HEK293 (cell line): ENCODE measurements at regions not wholly inside any gene's neighbourhood (a gene's known extent, or its start where the extent isn't known, plus 50 kb on each side); places are given as distances from the start of the nearest gene placed in this dataset.

Experiments
- CTCF ChIA-PET: fragments of 350-600 bp; formaldehyde crosslinking; extraction: SDS; loops from one replicate; lab custom pipeline; 2021; ENCODE audit warnings: antibody characterized with exemption; lab: Yijun Ruan, JAX
- POLR2A ChIA-PET: fragments of 300-600 bp; formaldehyde crosslinking; extraction: SDS; loops from one replicate; lab custom pipeline; 2020; ENCODE audit warnings: antibody characterized with exemption, inconsistent platforms; lab: Yijun Ruan, JAX
- H3K27ac ChIP-seq: fragments of 200-500 bp; sonication (Bioruptor generic); 2 replicates; pipeline ENCODE4 v1.5.1; 2014; ENCODE audit warnings: low read depth, low read length, control low read depth, inconsistent platforms; ENCODE audit errors: extremely low read depth
- H3K36me3 ChIP-seq, 2 experiments: fragments of 200-500 bp in 1 of 2; sonication (Bioruptor generic) in 1 of 2; 1 replicate in 1 of 2; 2 replicates in 1 of 2; pipeline ENCODE4 v1.5.1; 2014 to 2017; ENCODE audit warnings: inconsistent platforms in 2 of 2, low read length in 2 of 2; ENCODE audit not compliant: control insufficient read depth in 2 of 2, insufficient read depth in 1 of 2
- H3K4me1 ChIP-seq: fragments of 200-500 bp; sonication (Bioruptor generic); 2 replicates; pipeline ENCODE4 v1.5.1; 2014; ENCODE audit warnings: mild to moderate bottlenecking, low read length, inconsistent platforms; ENCODE audit not compliant: control insufficient read depth, insufficient read depth
- H3K4me3 ChIP-seq: 2 replicates; pipeline ENCODE4 v1.5.1; 2011; ENCODE audit warnings: low read depth, mild to moderate bottlenecking, control low read depth, low read length, moderate library complexity
- H3K9me3 ChIP-seq: fragments of 200-500 bp; sonication (Bioruptor generic); 2 replicates; pipeline ENCODE4 v1.5.1; 2014; ENCODE audit warnings: low read depth, low read length, inconsistent platforms; ENCODE audit not compliant: control insufficient read depth, insufficient read depth
- HOXC10 ChIP-seq: sonication (generic); formaldehyde crosslinking; IDR thresholded peaks from 2 replicates; pipeline ENCODE4 v1.8.1; 2023; ENCODE audit warnings: mild to moderate bottlenecking, missing genetic modification reagents
- TRIM28 ChIP-seq: IDR thresholded peaks from 2 replicates; pipeline ENCODE4 v1.6.1; 2011; ENCODE audit warnings: low read length, control low read depth, borderline replicate concordance
- YY1 ChIP-seq: fragments of 450-650 bp; formaldehyde crosslinking; IDR thresholded peaks from 2 replicates; pipeline ENCODE4 v1.5.1; 2018; ENCODE audit warnings: missing biosample characterization, missing genetic modification characterization
- ZBTB1 ChIP-seq: fragments of 450-650 bp; formaldehyde crosslinking; IDR thresholded peaks from 2 replicates; pipeline ENCODE4 v1.5.1; 2016; ENCODE audit warnings: missing biosample characterization, missing genetic modification characterization
- ZNF140 ChIP-seq: fragments of 450-650 bp; formaldehyde crosslinking; IDR thresholded peaks from 2 replicates; pipeline ENCODE4 v1.5.1; 2016; ENCODE audit warnings: missing biosample characterization, missing genetic modification characterization
- ZNF146 ChIP-seq: fragments of 450-650 bp; formaldehyde crosslinking; IDR thresholded peaks from 2 replicates; pipeline ENCODE4 v1.5.1; 2016; ENCODE audit warnings: missing biosample characterization, missing genetic modification characterization
- ZNF19 ChIP-seq: fragments of 450-650 bp; formaldehyde crosslinking; IDR thresholded peaks from 2 replicates; pipeline ENCODE4; 2016; ENCODE audit warnings: missing biosample characterization, missing genetic modification characterization, low read depth
- ZNF2 ChIP-seq: fragments of 450-650 bp; formaldehyde crosslinking; IDR thresholded peaks from 2 replicates; pipeline ENCODE4 v1.5.1; 2016; ENCODE audit warnings: missing biosample characterization, missing genetic modification characterization
- ZNF214 ChIP-seq: fragments of 450-650 bp; formaldehyde crosslinking; IDR thresholded peaks from 2 replicates; pipeline ENCODE4 v1.5.1; 2017; ENCODE audit warnings: missing biosample characterization, mild to moderate bottlenecking, missing genetic modification characterization, borderline replicate concordance
- ZNF311 ChIP-seq: fragments of 450-650 bp; formaldehyde crosslinking; IDR thresholded peaks from 2 replicates; pipeline ENCODE4 v1.5.1; 2017; ENCODE audit warnings: missing biosample characterization, missing genetic modification characterization, borderline replicate concordance
- ZNF324 ChIP-seq: fragments of 450-650 bp; formaldehyde crosslinking; IDR thresholded peaks from 2 replicates; pipeline ENCODE4 v1.5.1; 2016; ENCODE audit warnings: missing biosample characterization, missing genetic modification characterization
- ZNF335 ChIP-seq: fragments of 450-650 bp; formaldehyde crosslinking; conservative IDR thresholded peaks from 2 replicates; pipeline ENCODE4 v1.5.1; 2016; ENCODE audit warnings: missing biosample characterization, missing genetic modification characterization
- ZNF366 ChIP-seq: fragments of 450-650 bp; formaldehyde crosslinking; conservative IDR thresholded peaks from 2 replicates; pipeline ENCODE4 v1.5.1; 2016; ENCODE audit warnings: missing biosample characterization, missing genetic modification characterization
- ZNF404 ChIP-seq: fragments of 450-650 bp; formaldehyde crosslinking; IDR thresholded peaks from 2 replicates; pipeline ENCODE4 v1.5.1; 2017; ENCODE audit warnings: missing biosample characterization, missing genetic modification characterization
- ZNF433 ChIP-seq: fragments of 450-650 bp; formaldehyde crosslinking; IDR thresholded peaks from 2 replicates; pipeline ENCODE4 v1.5.1; 2016; ENCODE audit warnings: missing biosample characterization, missing genetic modification characterization, low read depth
- ZNF510 ChIP-seq: fragments of 450-650 bp; formaldehyde crosslinking; IDR thresholded peaks from 2 replicates; pipeline ENCODE4 v1.5.1; 2018; ENCODE audit warnings: mild to moderate bottlenecking, missing genetic modification characterization, missing biosample characterization; ENCODE audit not compliant: insufficient replicate concordance
- ZNF530 ChIP-seq: fragments of 450-650 bp; formaldehyde crosslinking; IDR thresholded peaks from 2 replicates; pipeline ENCODE4 v1.5.1; 2016; ENCODE audit warnings: low read depth, missing biosample characterization, missing genetic modification characterization
- ZNF560 ChIP-seq: fragments of 450-650 bp; formaldehyde crosslinking; IDR thresholded peaks from 2 replicates; pipeline ENCODE4 v1.5.1; 2017; ENCODE audit warnings: missing biosample characterization, missing genetic modification characterization, borderline replicate concordance
- ZNF626 ChIP-seq: fragments of 450-650 bp; sonication (Bioruptor Pico); formaldehyde crosslinking; IDR thresholded peaks from 2 replicates; pipeline ENCODE4 v1.5.1; 2018; ENCODE audit warnings: missing biosample characterization, missing genetic modification characterization, inconsistent platforms
- ZNF654 ChIP-seq: fragments of 450-650 bp; formaldehyde crosslinking; IDR thresholded peaks from 2 replicates; pipeline ENCODE4 v1.5.1; 2016; ENCODE audit warnings: low read depth, missing biosample characterization, missing genetic modification characterization
- ZNF660 ChIP-seq: fragments of 450-650 bp; IDR thresholded peaks from 2 replicates; pipeline ENCODE4 v1.5.1; 2018; ENCODE audit warnings: missing biosample characterization, mild to moderate bottlenecking, missing genetic modification characterization
- ZNF701 ChIP-seq: fragments of 450-650 bp; formaldehyde crosslinking; IDR thresholded peaks from 2 replicates; pipeline ENCODE4 v1.5.1; 2016; ENCODE audit warnings: missing biosample characterization, missing genetic modification characterization
- ZNF76 ChIP-seq: fragments of 450-650 bp; formaldehyde crosslinking; IDR thresholded peaks from 2 replicates; pipeline ENCODE4; 2016; ENCODE audit warnings: low read depth, missing biosample characterization, missing genetic modification characterization, borderline replicate concordance
- ZNF776 ChIP-seq: fragments of 450-650 bp; formaldehyde crosslinking; IDR thresholded peaks from 2 replicates; pipeline ENCODE4 v1.5.0; 2017; ENCODE audit warnings: missing biosample characterization, missing genetic modification characterization, borderline replicate concordance
- TF ChIP-seq, protein P1 (sequence below): fragments of 450-650 bp; formaldehyde crosslinking; IDR thresholded peaks from 2 replicates; pipeline ENCODE4 v1.5.1; 2016; ENCODE audit warnings: missing biosample characterization, missing genetic modification characterization
- TF ChIP-seq, protein P2 (sequence below): fragments of 450-650 bp; formaldehyde crosslinking; IDR thresholded peaks from 2 replicates; pipeline ENCODE4 v1.5.1; 2017; ENCODE audit warnings: missing biosample characterization, missing genetic modification characterization
- TF ChIP-seq, protein P3 (sequence below): fragments of 450-650 bp; formaldehyde crosslinking; conservative IDR thresholded peaks from 2 replicates; pipeline ENCODE4 v1.5.1; 2016; ENCODE audit warnings: low read depth, missing biosample characterization, missing genetic modification characterization
- TF ChIP-seq, protein P4 (sequence below): fragments of 450-650 bp; formaldehyde crosslinking; IDR thresholded peaks from 2 replicates; pipeline ENCODE4 v1.5.1; 2016; ENCODE audit warnings: missing biosample characterization, missing genetic modification characterization

DNA sequence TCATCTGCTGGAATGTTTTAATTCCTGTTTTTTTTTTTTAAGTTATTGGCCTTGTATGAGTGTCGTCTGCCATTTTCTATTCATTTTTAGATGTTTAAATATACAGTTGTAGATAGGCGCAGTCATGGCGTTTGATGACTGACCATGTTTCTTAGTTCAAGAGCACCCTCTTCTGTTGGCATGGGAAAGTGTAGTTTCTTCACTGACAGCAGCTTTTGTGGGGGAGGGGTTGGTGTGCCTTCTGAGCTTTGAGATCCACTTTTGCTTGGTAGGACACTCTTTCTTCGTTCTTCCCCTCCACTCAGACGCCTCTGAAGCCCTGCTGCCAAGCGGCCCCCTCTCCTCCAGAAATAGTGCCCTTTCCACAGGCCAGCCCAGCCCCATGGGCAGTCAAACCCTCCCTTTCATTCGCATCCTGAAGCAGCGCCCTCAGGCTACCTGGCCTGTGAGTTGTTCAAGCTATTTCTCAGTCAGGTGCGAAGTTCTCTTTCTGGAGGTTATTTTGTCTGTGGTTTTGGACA lies 492.0 kb downstream of the TNS1 start (continued):
- no peak for TF ChIP-seq ZNF366 (tag by site-specific recombination)
- TF ChIP-seq ZNF626 (tag by site-specific recombination), result no peak
- peak; percentile 59 for TF ChIP-seq YY1 (tag by site-specific recombination)
- 0 out of 2 replicates have a peak, but pooled peaks have one; percentile 26 for TF ChIP-seq TRIM28
- TF ChIP-seq, protein P1, sequence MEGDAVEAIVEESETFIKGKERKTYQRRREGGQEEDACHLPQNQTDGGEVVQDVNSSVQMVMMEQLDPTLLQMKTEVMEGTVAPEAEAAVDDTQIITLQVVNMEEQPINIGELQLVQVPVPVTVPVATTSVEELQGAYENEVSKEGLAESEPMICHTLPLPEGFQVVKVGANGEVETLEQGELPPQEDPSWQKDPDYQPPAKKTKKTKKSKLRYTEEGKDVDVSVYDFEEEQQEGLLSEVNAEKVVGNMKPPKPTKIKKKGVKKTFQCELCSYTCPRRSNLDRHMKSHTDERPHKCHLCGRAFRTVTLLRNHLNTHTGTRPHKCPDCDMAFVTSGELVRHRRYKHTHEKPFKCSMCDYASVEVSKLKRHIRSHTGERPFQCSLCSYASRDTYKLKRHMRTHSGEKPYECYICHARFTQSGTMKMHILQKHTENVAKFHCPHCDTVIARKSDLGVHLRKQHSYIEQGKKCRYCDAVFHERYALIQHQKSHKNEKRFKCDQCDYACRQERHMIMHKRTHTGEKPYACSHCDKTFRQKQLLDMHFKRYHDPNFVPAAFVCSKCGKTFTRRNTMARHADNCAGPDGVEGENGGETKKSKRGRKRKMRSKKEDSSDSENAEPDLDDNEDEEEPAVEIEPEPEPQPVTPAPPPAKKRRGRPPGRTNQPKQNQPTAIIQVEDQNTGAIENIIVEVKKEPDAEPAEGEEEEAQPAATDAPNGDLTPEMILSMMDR (tag by site-specific recombination), result peak; percentile 89
- TF ChIP-seq ZNF2 (tag by site-specific recombination), result peak; percentile 31; the same call in 1 of the 2 replicates
- TF ChIP-seq, protein P2, sequence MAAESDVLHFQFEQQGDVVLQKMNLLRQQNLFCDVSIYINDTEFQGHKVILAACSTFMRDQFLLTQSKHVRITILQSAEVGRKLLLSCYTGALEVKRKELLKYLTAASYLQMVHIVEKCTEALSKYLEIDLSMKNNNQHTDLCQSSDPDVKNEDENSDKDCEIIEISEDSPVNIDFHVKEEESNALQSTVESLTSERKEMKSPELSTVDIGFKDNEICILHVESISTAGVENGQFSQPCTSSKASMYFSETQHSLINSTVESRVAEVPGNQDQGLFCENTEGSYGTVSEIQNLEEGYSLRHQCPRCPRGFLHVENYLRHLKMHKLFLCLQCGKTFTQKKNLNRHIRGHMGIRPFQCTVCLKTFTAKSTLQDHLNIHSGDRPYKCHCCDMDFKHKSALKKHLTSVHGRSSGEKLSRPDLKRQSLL (tag by site-specific recombination), result no peak
- TF ChIP-seq ZNF140 (tag by site-specific recombination), result no peak
- no peak for TF ChIP-seq ZNF776 (tag by site-specific recombination)
- no peak for TF ChIP-seq ZBTB1
- TF ChIP-seq ZNF654 (tag by site-specific recombination), result peak; percentile 92
- no peak for TF ChIP-seq ZNF701 (tag by site-specific recombination)
- TF ChIP-seq, protein P3, sequence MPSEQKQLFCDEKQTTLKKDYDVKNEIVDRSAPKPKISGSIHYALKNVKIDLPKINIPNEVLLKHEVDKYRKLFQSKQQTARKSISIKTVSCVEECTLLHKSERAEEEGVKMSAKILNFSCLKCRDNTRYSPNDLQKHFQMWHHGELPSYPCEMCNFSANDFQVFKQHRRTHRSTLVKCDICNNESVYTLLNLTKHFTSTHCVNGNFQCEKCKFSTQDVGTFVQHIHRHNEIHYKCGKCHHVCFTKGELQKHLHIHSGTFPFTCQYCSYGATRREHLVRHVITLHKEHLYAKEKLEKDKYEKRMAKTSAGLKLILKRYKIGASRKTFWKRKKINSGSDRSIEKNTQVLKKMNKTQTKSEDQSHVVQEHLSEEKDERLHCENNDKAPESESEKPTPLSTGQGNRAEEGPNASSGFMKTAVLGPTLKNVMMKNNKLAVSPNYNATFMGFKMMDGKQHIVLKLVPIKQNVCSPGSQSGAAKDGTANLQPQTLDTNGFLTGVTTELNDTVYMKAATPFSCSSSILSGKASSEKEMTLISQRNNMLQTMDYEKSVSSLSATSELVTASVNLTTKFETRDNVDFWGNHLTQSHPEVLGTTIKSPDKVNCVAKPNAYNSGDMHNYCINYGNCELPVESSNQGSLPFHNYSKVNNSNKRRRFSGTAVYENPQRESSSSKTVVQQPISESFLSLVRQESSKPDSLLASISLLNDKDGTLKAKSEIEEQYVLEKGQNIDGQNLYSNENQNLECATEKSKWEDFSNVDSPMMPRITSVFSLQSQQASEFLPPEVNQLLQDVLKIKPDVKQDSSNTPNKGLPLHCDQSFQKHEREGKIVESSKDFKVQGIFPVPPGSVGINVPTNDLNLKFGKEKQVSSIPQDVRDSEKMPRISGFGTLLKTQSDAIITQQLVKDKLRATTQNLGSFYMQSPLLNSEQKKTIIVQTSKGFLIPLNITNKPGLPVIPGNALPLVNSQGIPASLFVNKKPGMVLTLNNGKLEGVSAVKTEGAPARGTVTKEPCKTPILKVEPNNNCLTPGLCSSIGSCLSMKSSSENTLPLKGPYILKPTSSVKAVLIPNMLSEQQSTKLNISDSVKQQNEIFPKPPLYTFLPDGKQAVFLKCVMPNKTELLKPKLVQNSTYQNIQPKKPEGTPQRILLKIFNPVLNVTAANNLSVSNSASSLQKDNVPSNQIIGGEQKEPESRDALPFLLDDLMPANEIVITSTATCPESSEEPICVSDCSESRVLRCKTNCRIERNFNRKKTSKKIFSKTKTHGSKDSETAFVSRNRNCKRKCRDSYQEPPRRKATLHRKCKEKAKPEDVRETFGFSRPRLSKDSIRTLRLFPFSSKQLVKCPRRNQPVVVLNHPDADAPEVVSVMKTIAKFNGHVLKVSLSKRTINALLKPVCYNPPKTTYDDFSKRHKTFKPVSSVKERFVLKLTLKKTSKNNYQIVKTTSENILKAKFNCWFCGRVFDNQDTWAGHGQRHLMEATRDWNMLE (tag by site-specific recombination), result no peak
- no peak for TF ChIP-seq HOXC10

DNA sequence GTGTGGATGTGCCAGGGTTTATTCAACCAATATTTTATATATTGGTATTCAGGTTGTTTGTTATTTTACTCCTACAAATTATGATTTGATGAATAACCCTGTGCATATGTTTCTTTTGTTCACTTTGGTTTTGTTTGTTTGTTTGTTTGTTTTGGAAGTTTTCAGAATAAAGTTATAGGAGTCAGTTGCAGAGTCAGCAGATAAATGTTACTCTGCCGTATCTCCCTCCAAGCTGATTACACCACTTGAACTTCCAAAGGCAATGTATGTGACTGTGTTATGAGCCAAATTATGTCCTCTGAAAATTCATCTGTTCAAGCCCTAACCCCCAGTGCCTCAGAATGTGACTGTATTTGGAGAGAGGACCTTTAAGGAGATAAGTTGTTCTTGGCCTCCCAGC lies 497.5 kb downstream of the TNS1 start:
- H3K4me3 ChIP-seq, result no peak overlapping the region
- H3K36me3 ChIP-seq, result no peaks in the 10 kb centered on the region
- H3K27ac ChIP-seq, result no peak overlapping the region
- ChIA-PET POLR2A (no interaction called here), CTCF (no interaction called here)
- H3K9me3 ChIP-seq, result no peaks in the 10 kb centered on the region
- TF ChIP-seq ZNF560 (tag by site-specific recombination) (no peak), ZNF433 (tag by site-specific recombination) (no peak), ZNF404 (tag by site-specific recombination) (no peak), ZNF311 (tag by site-specific recombination) (no peak), ZNF214 (no peak), ZNF335 (tag by site-specific recombination) (no peak), ZNF146 (tag by site-specific recombination) (no peak), ZNF530 (tag by site-specific recombination) (no peak), ZNF324 (tag by site-specific recombination) (no peak), ZNF510 (tag by site-specific recombination) (no peak), ZNF660 (tag by site-specific recombination) (no peak), ZNF19 (no peak), ZNF76 (tag by site-specific recombination) (no peak)
- TF ChIP-seq, protein P4, sequence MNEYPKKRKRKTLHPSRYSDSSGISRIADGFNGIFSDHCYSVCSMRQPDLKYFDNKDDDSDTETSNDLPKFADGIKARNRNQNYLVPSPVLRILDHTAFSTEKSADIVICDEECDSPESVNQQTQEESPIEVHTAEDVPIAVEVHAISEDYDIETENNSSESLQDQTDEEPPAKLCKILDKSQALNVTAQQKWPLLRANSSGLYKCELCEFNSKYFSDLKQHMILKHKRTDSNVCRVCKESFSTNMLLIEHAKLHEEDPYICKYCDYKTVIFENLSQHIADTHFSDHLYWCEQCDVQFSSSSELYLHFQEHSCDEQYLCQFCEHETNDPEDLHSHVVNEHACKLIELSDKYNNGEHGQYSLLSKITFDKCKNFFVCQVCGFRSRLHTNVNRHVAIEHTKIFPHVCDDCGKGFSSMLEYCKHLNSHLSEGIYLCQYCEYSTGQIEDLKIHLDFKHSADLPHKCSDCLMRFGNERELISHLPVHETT (tag by site-specific recombination), result no peak
- no peaks in the 10 kb centered on the region for H3K4me1 ChIP-seq
